IPS DF 6.9 (cell line): ENCODE measurements at regions not wholly inside any gene's neighbourhood (a gene's known extent, or its start where the extent isn't known, plus 50 kb on each side); places are given as distances from the start of the nearest gene placed in this dataset.

Experiments used
- DNase-seq: peaks from one replicate; pipeline ENCODE4 v3.0.0-alpha.2; 2013; ENCODE audit warnings: low read depth, low spot score
- H3K27ac ChIP-seq: one replicate; pipeline ENCODE4 v1.5.1; 2013; ENCODE audit warnings: low read length, control low read depth
- H3K27me3 ChIP-seq: 2 replicates; pipeline ENCODE4 v1.6.1; 2013; ENCODE audit warnings: mild to moderate bottlenecking, low read length; ENCODE audit not compliant: control insufficient read depth, insufficient read depth
- H3K36me3 ChIP-seq: 2 replicates; pipeline ENCODE4 v1.6.1; 2013; ENCODE audit warnings: low read length; ENCODE audit not compliant: control insufficient read depth, insufficient read depth
- H3K4me1 ChIP-seq: 2 replicates; pipeline ENCODE4 v1.6.1; 2013; ENCODE audit warnings: low read length; ENCODE audit not compliant: control insufficient read depth, insufficient read depth
- H3K4me3 ChIP-seq: 2 replicates; pipeline ENCODE4 v1.5.1; 2013; ENCODE audit warnings: mild to moderate bottlenecking, low read length
- H3K9me3 ChIP-seq: 2 replicates; pipeline ENCODE4 v1.6.1; 2013; ENCODE audit warnings: low read length, inconsistent platforms; ENCODE audit not compliant: control insufficient read depth, insufficient read depth
- WGBS: extraction: QIAGEN DNeasy Blood & Tissue Kit; methylation state at CpG from one replicate; pipeline ENCODE4 v1.1.7; 2013; ENCODE audit warnings: mixed read lengths, missing lambda C conversion rate; ENCODE audit not compliant: insufficient read length, insufficient coverage; 5-methylcytosine and 5-hydroxymethylcytosine counted together

GRCh38 chr4:79528241-79528706 is 120.2 kb upstream of the GK2 start:
- Histone ChIP-seq H3K9me3 (no peaks in the 10 kb centered on the region), H3K36me3 (no peaks in the 10 kb centered on the region), H3K27ac (no peak overlapping the region), H3K4me3 (no peak overlapping the region), H3K4me1 (no peaks in the 10 kb centered on the region), H3K27me3 (no peaks in the 10 kb centered on the region)
- no peak for DNase-seq
- no CpG with 5 or more reads among the region's 3 CpGs for WGBS

GRCh38 chr4:79526641-79527565 is 118.9 kb upstream of the GK2 start:
- Histone ChIP-seq H3K27ac (no peak overlapping the region), H3K27me3 (no peaks in the 10 kb centered on the region), H3K36me3 (no peaks in the 10 kb centered on the region), H3K4me1 (no peaks in the 10 kb centered on the region), H3K9me3 (no peaks in the 10 kb centered on the region), H3K4me3 (no peak overlapping the region)
- no CpG with 5 or more reads among the region's 15 CpGs for WGBS
- DNase-seq: no peak

- H3K4me1 ChIP-seq: no peaks in the 10 kb centered on the region
- WGBS: no CpG with 5 or more reads among the region's 2 CpGs
Measured at GRCh38 chr4:79516114-79516513, 108.1 kb upstream of the GK2 start.

GRCh38 chr4:79514621-79515329 is 106.7 kb upstream of the GK2 start:
- H3K4me3 ChIP-seq: no peak overlapping the region
- H3K9me3 ChIP-seq: no peaks in the 10 kb centered on the region
- H3K27ac ChIP-seq: no peak overlapping the region
- WGBS: no CpG with 5 or more reads among the region's 6 CpGs
- no peaks in the 10 kb centered on the region for H3K27me3 ChIP-seq
- DNase-seq: no peak
- H3K4me1 ChIP-seq: no peaks in the 10 kb centered on the region
- H3K36me3 ChIP-seq: no peaks in the 10 kb centered on the region

More at GRCh38 chr4:79516114-79516513, 108.1 kb upstream of the GK2 start:
- no peak for DNase-seq
- Histone ChIP-seq H3K4me3 (no peak overlapping the region), H3K36me3 (no peaks in the 10 kb centered on the region), H3K27me3 (no peaks in the 10 kb centered on the region), H3K27ac (no peak overlapping the region), H3K9me3 (no peaks in the 10 kb centered on the region)

GRCh38 chr4:79513576-79513975 is 105.5 kb upstream of the GK2 start:
- H3K4me3 ChIP-seq: no peak overlapping the region
- WGBS: no CpG with 5 or more reads among the region's 2 CpGs
- H3K9me3 ChIP-seq: no peaks in the 10 kb centered on the region
- DNase-seq: no peak
- H3K36me3 ChIP-seq: no peaks in the 10 kb centered on the region
- H3K27me3 ChIP-seq: no peaks in the 10 kb centered on the region
- H3K4me1 ChIP-seq: no peaks in the 10 kb centered on the region
- no peak overlapping the region for H3K27ac ChIP-seq

- Histone ChIP-seq H3K27ac (no peak overlapping the region), H3K36me3 (no peaks in the 10 kb centered on the region), H3K27me3 (no peaks in the 10 kb centered on the region), H3K9me3 (no peaks in the 10 kb centered on the region), H3K4me3 (no peak overlapping the region), H3K4me1 (no peaks in the 10 kb centered on the region)
- DNase-seq: no peak
Measured at GRCh38 chr4:79512363-79512762, 104.3 kb upstream of the GK2 start.

- Histone ChIP-seq H3K4me1 (no peaks in the 10 kb centered on the region), H3K4me3 (no peak overlapping the region), H3K36me3 (no peaks in the 10 kb centered on the region), H3K27me3 (no peaks in the 10 kb centered on the region), H3K9me3 (no peaks in the 10 kb centered on the region), H3K27ac (no peak overlapping the region)
- no peak for DNase-seq
Measured at GRCh38 chr4:79502081-79502480, 94.1 kb upstream of the GK2 start.

- Histone ChIP-seq H3K9me3 (no peaks in the 10 kb centered on the region), H3K27me3 (no peaks in the 10 kb centered on the region), H3K4me1 (no peaks in the 10 kb centered on the region), H3K36me3 (no peaks in the 10 kb centered on the region), H3K27ac (no peak overlapping the region), H3K4me3 (no peak overlapping the region)
- WGBS: no CpG with 5 or more reads among the region's 1 CpG
- no peak for DNase-seq
Measured at GRCh38 chr4:79498282-79498681, 90.3 kb upstream of the GK2 start.

GRCh38 chr4:79497001-79497400 is 89.0 kb upstream of the GK2 start:
- DNase-seq: no peak
- Histone ChIP-seq H3K4me1 (no peaks in the 10 kb centered on the region), H3K36me3 (no peaks in the 10 kb centered on the region), H3K27ac (no peak overlapping the region), H3K27me3 (no peaks in the 10 kb centered on the region), H3K4me3 (no peak overlapping the region), H3K9me3 (no peaks in the 10 kb centered on the region)
- WGBS: no CpG with 5 or more reads among the region's 1 CpG

- H3K4me3 ChIP-seq: no peak overlapping the region
- no peak for DNase-seq
- no peak overlapping the region for H3K27ac ChIP-seq
- no peaks in the 10 kb centered on the region for H3K27me3 ChIP-seq
- no peaks in the 10 kb centered on the region for H3K4me1 ChIP-seq
- no peaks in the 10 kb centered on the region for H3K9me3 ChIP-seq
- H3K36me3 ChIP-seq: no peaks in the 10 kb centered on the region
- no CpG with 5 or more reads among the region's 1 CpG for WGBS
Measured at GRCh38 chr4:79495447-79495846, 87.4 kb upstream of the GK2 start.
